Activated CD8-positive, alpha-beta T cell treated with anti-CD3 and anti-CD28 coated beads for 36 hours (primary cell): ENCODE measurements at regions not wholly inside any gene's neighbourhood (a gene's known extent, or its start where the extent isn't known, plus 50 kb on each side); places are given as distances from the start of the nearest gene placed in this dataset.

Experiments
- ATAC-seq: fragments of 200-7000 bp; cut with Tn5 transposase; one replicate; pipeline ENCODE4 v1.10.0; 2021; ENCODE audit warnings: mild to moderate bottlenecking, moderate library complexity
- CTCF ChIA-PET: fragments of 350-600 bp; sonication (Branson Sonifier 250); formaldehyde crosslinking; loops from one replicate; lab custom pipeline; 2021; ENCODE audit warnings: antibody characterized with exemption; lab: Charles Lee
- POLR2A ChIA-PET: fragments of 350-600 bp; sonication (Branson Sonifier 250); formaldehyde crosslinking; loops from one replicate; lab custom pipeline; 2021; ENCODE audit warnings: antibody characterized with exemption; lab: Charles Lee
- DNase-seq: peaks from one replicate; pipeline ENCODE4 v3.0.0-alpha.2; 2020
- H3K27ac Mint-ChIP-seq: one replicate; pipeline ENCODE4 v1.8.0; 2021; ENCODE audit warnings: mild to moderate bottlenecking, mixed read lengths
- H3K27me3 Mint-ChIP-seq: one replicate; pipeline ENCODE4 v1.8.0; 2021; ENCODE audit warnings: mixed read lengths
- H3K36me3 Mint-ChIP-seq: one replicate; pipeline ENCODE4 v1.8.0; 2021; ENCODE audit warnings: low read depth, mixed read lengths
- H3K4me1 Mint-ChIP-seq: one replicate; pipeline ENCODE4 v1.8.0; 2021; ENCODE audit warnings: low read depth, mixed read lengths
- H3K4me3 Mint-ChIP-seq: one replicate; pipeline ENCODE4 v1.8.0; 2021; ENCODE audit warnings: mild to moderate bottlenecking, moderate library complexity, mixed read lengths
- H3K9me3 Mint-ChIP-seq: one replicate; pipeline ENCODE4 v1.8.0; 2021; ENCODE audit warnings: mixed read lengths
- CTCF ChIP-seq: fragments of 200-600 bp; IDR thresholded peaks from one replicate; pipeline ENCODE4 v1.8.0; 2022; ENCODE audit warnings: antibody characterized with exemption, mild to moderate bottlenecking
- intact Hi-C: fragments of 100-400 bp; cut with micrococcal nuclease; formaldehyde crosslinking; loops from one replicate; pipeline ENCODE4 v1.10.0; 2022

- Mint-ChIP-seq H3K27ac (no peak overlapping the region), H3K4me3 (no peak overlapping the region), H3K36me3 (no peaks in the 10 kb centered on the region), H3K9me3 (peaks cover 5% of the 10 kb centered on the region), H3K27me3 (no peaks in the 10 kb centered on the region), H3K4me1 (no peaks in the 10 kb centered on the region)
- DNase-seq (no peak), ATAC-seq (no peak)
- TF ChIP-seq CTCF: no peak
- intact Hi-C loops: no loop called here
- CTCF ChIA-PET: no interaction called here
- POLR2A ChIA-PET: no interaction called here
These were observed 615.1 kb upstream of the NETO1 start for GRCh38 chr18:73482901-73483300.

- no peaks in the 10 kb centered on the region for H3K4me1 Mint-ChIP-seq
- no peak for TF ChIP-seq CTCF
- no peaks in the 10 kb centered on the region for H3K36me3 Mint-ChIP-seq
- intact Hi-C loops: no loop called here
- DNase-seq: no peak
- POLR2A ChIA-PET: no interaction called here
- H3K27ac Mint-ChIP-seq: no peak overlapping the region
- peaks cover 4% of the 10 kb centered on the region for H3K9me3 Mint-ChIP-seq
- no peaks in the 10 kb centered on the region for H3K27me3 Mint-ChIP-seq
- no peak overlapping the region for H3K4me3 Mint-ChIP-seq
- CTCF ChIA-PET: interaction anchor here (0.8 kb wide), 1 partner anchor 44 kb away, joined by 3 read pairs; no protein-coding TSS in a partner anchor
- ATAC-seq: no peak
These were observed 611.7 kb upstream of the NETO1 start for GRCh38 chr18:73479477-73479876.

- POLR2A ChIA-PET: no interaction called here
These were observed 610.4 kb upstream of the NETO1 start for GRCh38 chr18:73478191-73478590.

GRCh38 chr18:73476031-73476430 is 608.2 kb upstream of the NETO1 start:
- ChIA-PET POLR2A (no interaction called here), CTCF (no interaction called here)
- Mint-ChIP-seq H3K36me3 (no peaks in the 10 kb centered on the region), H3K27ac (no peak overlapping the region), H3K4me3 (no peak overlapping the region), H3K27me3 (no peaks in the 10 kb centered on the region), H3K9me3 (peaks cover 4% of the 10 kb centered on the region), H3K4me1 (no peaks in the 10 kb centered on the region)
- DNase-seq (no peak), ATAC-seq (no peak)
- intact Hi-C loops: no loop called here
- no peak for TF ChIP-seq CTCF

More at GRCh38 chr18:73478191-73478590, 610.4 kb upstream of the NETO1 start:
- no peak overlapping the region for H3K4me3 Mint-ChIP-seq
- H3K27ac Mint-ChIP-seq: no peak overlapping the region
- H3K9me3 Mint-ChIP-seq: peaks cover 4% of the 10 kb centered on the region
- no peaks in the 10 kb centered on the region for H3K4me1 Mint-ChIP-seq
- H3K27me3 Mint-ChIP-seq: no peaks in the 10 kb centered on the region
- no peaks in the 10 kb centered on the region for H3K36me3 Mint-ChIP-seq
- TF ChIP-seq CTCF: no peak
- intact Hi-C loops: no loop called here
- DNase-seq (no peak), ATAC-seq (no peak)
- CTCF ChIA-PET: no interaction called here

GRCh38 chr18:73462092-73462491 is 594.3 kb upstream of the NETO1 start:
- H3K27me3 Mint-ChIP-seq: no peaks in the 10 kb centered on the region
- H3K9me3 Mint-ChIP-seq: peaks cover 1% of the 10 kb centered on the region
- no peak for DNase-seq
- no peak for TF ChIP-seq CTCF
- no peaks in the 10 kb centered on the region for H3K4me1 Mint-ChIP-seq
- POLR2A ChIA-PET: no interaction called here
- no peak overlapping the region for H3K4me3 Mint-ChIP-seq
- H3K27ac Mint-ChIP-seq: no peak overlapping the region
- CTCF ChIA-PET: no interaction called here
- intact Hi-C loops: no loop called here
- no peak for ATAC-seq
- no peaks in the 10 kb centered on the region for H3K36me3 Mint-ChIP-seq
